Activated T-helper 2 cell treated with anti-CD3 and anti-CD28 coated beads, Interferon-gamma antibody, Interleukin-2, Interleukin-4, amounts not matched to agents 10 μg/mL and 5 μg/mL and 100 μg/mL, durations not matched to agents 14 hours and 24 hours and 36 hours (primary cell): ENCODE measurements at regions not wholly inside any gene's neighbourhood (a gene's known extent, or its start where the extent isn't known, plus 50 kb on each side); places are given as distances from the start of the nearest gene placed in this dataset.

Experiments
- DNase-seq: peaks from one replicate; pipeline ENCODE4 v3.0.0; 2021; ENCODE audit warnings: low spot score
- H3K27ac Mint-ChIP-seq: one replicate; pipeline ENCODE4 v1.8.0; 2021; ENCODE audit warnings: mixed read lengths
- H3K27me3 Mint-ChIP-seq: one replicate; pipeline ENCODE4 v1.8.0; 2021; ENCODE audit warnings: low read depth, mixed read lengths
- H3K36me3 Mint-ChIP-seq: one replicate; pipeline ENCODE4 v1.8.0; 2021; ENCODE audit warnings: low read depth, mixed read lengths
- H3K4me1 Mint-ChIP-seq: one replicate; pipeline ENCODE4 v1.8.0; 2021; ENCODE audit warnings: low read depth, mixed read lengths
- H3K4me3 Mint-ChIP-seq: one replicate; pipeline ENCODE4 v1.8.0; 2021; ENCODE audit warnings: low read depth, mild to moderate bottlenecking, moderate library complexity, mixed read lengths
- H3K9me3 Mint-ChIP-seq: one replicate; pipeline ENCODE4 v1.8.0; 2021; ENCODE audit warnings: mixed read lengths
- intact Hi-C: fragments of 100-400 bp; cut with micrococcal nuclease; formaldehyde crosslinking; loops from one replicate; pipeline ENCODE4 v1.15.1; 2023

GRCh38 chr2:188808947-188809355 is 165.2 kb upstream of the COL3A1 start:
- H3K27me3 Mint-ChIP-seq, result no peaks in the 10 kb centered on the region
- DNase-seq, result no peak
- H3K4me3 Mint-ChIP-seq, result no peak overlapping the region
- intact Hi-C loops, result no loop called here
- no peaks in the 10 kb centered on the region for H3K9me3 Mint-ChIP-seq
- H3K4me1 Mint-ChIP-seq, result no peaks in the 10 kb centered on the region
- H3K27ac Mint-ChIP-seq, result no peak overlapping the region
- no peaks in the 10 kb centered on the region for H3K36me3 Mint-ChIP-seq

GRCh38 chr2:188810586-188810985 is 163.6 kb upstream of the COL3A1 start:
- DNase-seq, result no peak
- no peaks in the 10 kb centered on the region for H3K36me3 Mint-ChIP-seq
- no peaks in the 10 kb centered on the region for H3K9me3 Mint-ChIP-seq
- no peaks in the 10 kb centered on the region for H3K27me3 Mint-ChIP-seq
- no peaks in the 10 kb centered on the region for H3K4me1 Mint-ChIP-seq
- no peak overlapping the region for H3K27ac Mint-ChIP-seq
- no peak overlapping the region for H3K4me3 Mint-ChIP-seq
- intact Hi-C loops, result no loop called here

GRCh38 chr2:188811522-188811921 is 162.7 kb upstream of the COL3A1 start:
- intact Hi-C loops, result no loop called here
- H3K36me3 Mint-ChIP-seq, result no peaks in the 10 kb centered on the region
- H3K27me3 Mint-ChIP-seq, result no peaks in the 10 kb centered on the region
- no peak overlapping the region for H3K27ac Mint-ChIP-seq
- DNase-seq, result no peak
- H3K4me3 Mint-ChIP-seq, result no peak overlapping the region
- H3K4me1 Mint-ChIP-seq, result no peaks in the 10 kb centered on the region
- no peaks in the 10 kb centered on the region for H3K9me3 Mint-ChIP-seq

- no peaks in the 10 kb centered on the region for H3K36me3 Mint-ChIP-seq
- no peak for DNase-seq
- H3K4me3 Mint-ChIP-seq, result no peak overlapping the region
- H3K9me3 Mint-ChIP-seq, result no peaks in the 10 kb centered on the region
- no peak overlapping the region for H3K27ac Mint-ChIP-seq
- no peaks in the 10 kb centered on the region for H3K4me1 Mint-ChIP-seq
- intact Hi-C loops, result no loop called here
- H3K27me3 Mint-ChIP-seq, result no peaks in the 10 kb centered on the region
Observed at GRCh38 chr2:188813315-188813714, 160.9 kb upstream of the COL3A1 start.

- Mint-ChIP-seq H3K27ac (no peak overlapping the region), H3K4me3 (no peak overlapping the region), H3K9me3 (no peaks in the 10 kb centered on the region), H3K36me3 (no peaks in the 10 kb centered on the region), H3K27me3 (no peaks in the 10 kb centered on the region), H3K4me1 (no peaks in the 10 kb centered on the region)
- intact Hi-C loops, result no loop called here
- DNase-seq, result no peak
Observed at GRCh38 chr2:188813857-188814256, 160.3 kb upstream of the COL3A1 start.

- Mint-ChIP-seq H3K27ac (no peak overlapping the region), H3K9me3 (no peaks in the 10 kb centered on the region), H3K27me3 (no peaks in the 10 kb centered on the region), H3K36me3 (no peaks in the 10 kb centered on the region), H3K4me1 (no peaks in the 10 kb centered on the region), H3K4me3 (no peak overlapping the region)
- DNase-seq, result no peak
- intact Hi-C loops, result no loop called here
Observed at GRCh38 chr2:188819011-188819410, 155.2 kb upstream of the COL3A1 start.

- Mint-ChIP-seq H3K9me3 (no peaks in the 10 kb centered on the region), H3K4me1 (no peaks in the 10 kb centered on the region), H3K27me3 (no peaks in the 10 kb centered on the region), H3K4me3 (no peak overlapping the region), H3K27ac (no peak overlapping the region), H3K36me3 (no peaks in the 10 kb centered on the region)
- intact Hi-C loops, result no loop called here
- no peak for DNase-seq
Observed at GRCh38 chr2:188819792-188820191, 154.4 kb upstream of the COL3A1 start.

GRCh38 chr2:188820576-188820975 is 153.6 kb upstream of the COL3A1 start:
- H3K27me3 Mint-ChIP-seq, result no peaks in the 10 kb centered on the region
- H3K4me3 Mint-ChIP-seq, result no peak overlapping the region
- intact Hi-C loops, result no loop called here
- no peaks in the 10 kb centered on the region for H3K9me3 Mint-ChIP-seq
- DNase-seq, result no peak
- H3K27ac Mint-ChIP-seq, result no peak overlapping the region
- H3K36me3 Mint-ChIP-seq, result no peaks in the 10 kb centered on the region
- no peaks in the 10 kb centered on the region for H3K4me1 Mint-ChIP-seq

GRCh38 chr2:188824125-188824524 is 150.0 kb upstream of the COL3A1 start:
- Mint-ChIP-seq H3K4me3 (no peak overlapping the region), H3K27me3 (no peaks in the 10 kb centered on the region), H3K36me3 (no peaks in the 10 kb centered on the region), H3K4me1 (no peaks in the 10 kb centered on the region), H3K9me3 (no peaks in the 10 kb centered on the region), H3K27ac (no peak overlapping the region)
- intact Hi-C loops, result no loop called here
- DNase-seq, result no peak

GRCh38 chr2:188833331-188833730 is 140.8 kb upstream of the COL3A1 start:
- H3K4me3 Mint-ChIP-seq, result no peak overlapping the region
- intact Hi-C loops, result no loop called here
- no peaks in the 10 kb centered on the region for H3K4me1 Mint-ChIP-seq
- no peak for DNase-seq
- H3K27ac Mint-ChIP-seq, result no peak overlapping the region
- peaks cover 7% of the 10 kb centered on the region for H3K9me3 Mint-ChIP-seq
- no peaks in the 10 kb centered on the region for H3K36me3 Mint-ChIP-seq
- H3K27me3 Mint-ChIP-seq, result no peaks in the 10 kb centered on the region

GRCh38 chr2:188833799-188834198 is 140.4 kb upstream of the COL3A1 start:
- intact Hi-C loops, result no loop called here
- DNase-seq, result no peak
- no peaks in the 10 kb centered on the region for H3K4me1 Mint-ChIP-seq

GRCh38 chr2:188835006-188835405 is 139.2 kb upstream of the COL3A1 start:
- Mint-ChIP-seq H3K27ac (no peak overlapping the region), H3K4me1 (no peaks in the 10 kb centered on the region), H3K27me3 (no peaks in the 10 kb centered on the region), H3K9me3 (peaks cover 11% of the 10 kb centered on the region), H3K4me3 (no peak overlapping the region), H3K36me3 (no peaks in the 10 kb centered on the region)
- intact Hi-C loops, result no loop called here
- no peak for DNase-seq

More at GRCh38 chr2:188833799-188834198, 140.4 kb upstream of the COL3A1 start:
- Mint-ChIP-seq H3K27me3 (no peaks in the 10 kb centered on the region), H3K27ac (no peak overlapping the region), H3K9me3 (peaks cover 11% of the 10 kb centered on the region), H3K36me3 (no peaks in the 10 kb centered on the region), H3K4me3 (no peak overlapping the region)

- H3K4me1 Mint-ChIP-seq, result no peaks in the 10 kb centered on the region
- no peak for DNase-seq
- H3K4me3 Mint-ChIP-seq, result no peak overlapping the region
- intact Hi-C loops, result no loop called here
- H3K9me3 Mint-ChIP-seq, result peaks cover 11% of the 10 kb centered on the region
- H3K27me3 Mint-ChIP-seq, result no peaks in the 10 kb centered on the region
- no peak overlapping the region for H3K27ac Mint-ChIP-seq
- no peaks in the 10 kb centered on the region for H3K36me3 Mint-ChIP-seq
Observed at GRCh38 chr2:188835821-188836220, 138.4 kb upstream of the COL3A1 start.

- Mint-ChIP-seq H3K9me3 (peaks cover 8% of the 10 kb centered on the region), H3K36me3 (no peaks in the 10 kb centered on the region), H3K4me3 (no peak overlapping the region), H3K4me1 (no peaks in the 10 kb centered on the region), H3K27ac (no peak overlapping the region), H3K27me3 (no peaks in the 10 kb centered on the region)
- DNase-seq, result no peak
- intact Hi-C loops, result no loop called here
Observed at GRCh38 chr2:188845692-188846091, 128.5 kb upstream of the COL3A1 start.
